NCI-H1930 (cell line): ENCODE measurements at regions not wholly inside any gene's neighbourhood (a gene's known extent, or its start where the extent isn't known, plus 50 kb on each side); places are given as distances from the start of the nearest gene placed in this dataset.

Source experiments
- DNase-seq, 2 experiments: peaks; one replicate each; lab custom pipeline; 2025; lab: John Stamatoyannopoulos, UW

GRCh38 chr2:19035238-19035637 lies 323.2 kb downstream of the OSR1 start:
- no peak for DNase-seq

DNA sequence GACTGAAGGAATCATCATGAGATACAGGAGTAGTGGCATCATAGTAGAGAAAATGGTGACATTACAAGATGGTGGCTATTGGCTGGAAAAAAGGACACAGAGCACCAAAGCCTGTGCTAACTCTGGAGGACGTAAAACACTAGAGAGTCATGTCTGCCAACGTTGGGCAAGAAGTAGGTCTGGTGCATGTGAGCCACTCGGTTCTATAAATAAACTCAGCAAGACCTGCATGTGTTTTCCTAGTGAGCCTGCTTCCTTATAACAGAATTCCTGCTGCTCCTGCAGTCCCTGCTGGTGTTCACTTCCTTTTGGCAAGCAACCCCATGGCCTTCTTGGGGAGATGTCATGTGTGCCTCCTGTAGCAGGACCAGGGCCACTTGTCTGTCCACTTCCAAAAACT lies 325.2 kb downstream of the OSR1 start:
- DNase-seq = no peak

DNA sequence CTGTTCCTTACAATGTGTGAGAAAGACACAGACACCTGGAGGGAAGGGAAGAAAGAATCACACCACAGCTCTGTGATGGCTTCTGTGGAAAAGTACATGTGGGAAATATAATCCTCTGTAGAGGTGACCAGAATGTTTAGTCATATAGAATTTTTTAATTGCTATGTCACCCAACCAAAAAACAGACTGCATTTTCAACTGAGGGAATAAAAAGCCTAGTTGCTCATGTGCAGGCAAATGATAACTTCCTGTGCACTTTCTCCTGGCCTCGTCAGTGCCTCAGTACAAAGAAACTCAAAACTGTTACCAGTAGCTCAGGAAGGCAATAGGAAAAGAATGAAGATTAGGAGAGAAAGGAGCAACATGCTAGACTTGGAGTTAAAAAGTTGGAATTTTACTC lies 326.8 kb downstream of the OSR1 start:
- no peak for DNase-seq

DNA sequence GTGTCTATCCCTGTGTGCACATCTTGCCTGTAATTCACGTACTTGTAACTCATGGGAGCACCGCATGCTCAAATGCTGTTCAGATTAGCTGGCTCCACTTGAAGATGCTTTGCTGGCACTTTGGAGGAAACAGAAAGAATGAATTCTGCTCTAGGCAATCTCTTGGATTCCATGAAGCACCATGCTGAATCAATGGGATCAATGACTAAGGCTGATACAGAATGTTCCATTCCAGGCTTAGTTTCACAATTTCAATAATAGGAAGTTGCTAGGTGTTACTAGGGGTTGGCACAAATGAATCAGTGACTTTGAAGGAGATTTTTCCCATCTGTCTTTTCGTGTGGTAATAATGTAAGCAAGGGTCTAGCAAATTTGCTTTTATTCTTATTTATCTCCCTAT lies 328.8 kb downstream of the OSR1 start:
- DNase-seq = no peak

DNA sequence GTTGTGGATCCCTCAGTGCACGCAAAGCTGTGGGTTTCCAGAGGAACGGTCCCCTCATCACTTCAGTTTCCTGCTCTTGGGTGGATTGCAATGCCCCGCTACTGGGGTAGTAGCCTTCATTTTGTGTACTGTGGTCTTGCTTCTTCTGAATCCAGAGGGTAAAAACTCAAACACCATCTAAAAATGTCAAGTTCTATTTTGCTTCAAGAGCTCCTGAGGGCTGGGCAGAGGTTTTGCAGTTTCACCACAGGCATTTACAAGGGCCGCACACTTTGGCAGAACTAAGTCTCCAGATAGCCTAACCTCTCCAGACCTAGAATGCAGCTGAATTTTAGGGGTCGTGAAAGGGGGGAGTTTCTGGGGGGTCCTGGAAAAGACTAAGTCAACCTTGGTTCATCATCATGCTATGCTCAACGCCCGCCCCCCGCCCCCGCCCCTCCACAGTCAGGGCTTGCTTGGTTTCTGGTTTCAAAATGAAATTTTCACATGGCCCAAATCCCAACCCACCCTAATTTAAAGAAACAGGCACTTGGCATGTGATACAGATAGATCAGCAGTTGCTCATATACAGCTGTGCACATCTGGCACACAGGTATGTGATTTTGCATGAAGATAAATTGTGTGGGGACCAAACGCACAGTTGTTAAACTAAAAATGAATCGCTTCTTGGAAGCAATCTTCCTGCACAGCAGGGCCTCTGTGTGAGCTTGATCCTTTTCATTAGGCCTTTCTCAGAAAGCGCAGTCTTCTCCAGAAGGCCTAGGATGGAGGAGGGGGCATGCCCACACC lies 329.6 kb downstream of the OSR1 start:
- DNase-seq = no peak

- DNase-seq = no peak
These were observed 330.8 kb downstream of the OSR1 start for GRCh38 chr2:19027626-19028025.

DNA sequence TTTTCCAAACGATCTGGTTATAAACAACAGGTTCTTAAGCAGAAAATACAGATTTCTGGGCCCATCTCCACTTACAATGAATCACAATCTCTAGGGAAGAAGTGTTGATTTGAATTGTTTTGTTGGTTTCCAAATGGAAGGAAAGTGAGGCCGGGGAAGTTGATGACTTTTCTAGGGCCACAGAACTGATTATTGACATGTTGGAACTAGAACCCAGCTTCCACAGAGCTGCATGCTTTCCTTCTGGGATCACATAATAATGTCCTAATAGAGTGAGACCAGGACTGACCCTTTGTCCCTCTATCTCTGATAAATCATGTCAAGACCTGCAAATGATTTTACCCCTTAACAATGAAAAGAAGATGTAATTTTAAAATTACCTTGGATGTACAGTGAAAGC lies 332.2 kb downstream of the OSR1 start:
- no peak for DNase-seq

DNA sequence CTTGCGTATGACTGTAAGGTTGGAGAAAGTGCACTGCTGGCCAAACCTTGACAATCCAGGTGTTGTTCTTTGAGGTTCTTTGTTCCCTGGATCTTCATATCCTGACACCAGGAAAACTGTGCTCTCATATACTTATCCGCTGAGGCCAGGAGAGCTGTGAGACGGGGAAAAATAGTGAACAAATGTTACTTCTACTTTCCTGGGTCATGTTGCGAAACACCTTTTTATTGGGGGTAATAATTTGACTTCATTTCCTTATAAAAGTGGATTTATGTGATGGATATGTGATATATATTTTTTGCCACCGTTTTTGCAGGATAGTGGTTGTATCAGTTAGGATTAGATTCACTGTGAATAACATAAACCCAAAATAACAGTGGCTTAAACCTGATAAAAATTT lies 336.1 kb downstream of the OSR1 start:
- no peak for DNase-seq

DNA sequence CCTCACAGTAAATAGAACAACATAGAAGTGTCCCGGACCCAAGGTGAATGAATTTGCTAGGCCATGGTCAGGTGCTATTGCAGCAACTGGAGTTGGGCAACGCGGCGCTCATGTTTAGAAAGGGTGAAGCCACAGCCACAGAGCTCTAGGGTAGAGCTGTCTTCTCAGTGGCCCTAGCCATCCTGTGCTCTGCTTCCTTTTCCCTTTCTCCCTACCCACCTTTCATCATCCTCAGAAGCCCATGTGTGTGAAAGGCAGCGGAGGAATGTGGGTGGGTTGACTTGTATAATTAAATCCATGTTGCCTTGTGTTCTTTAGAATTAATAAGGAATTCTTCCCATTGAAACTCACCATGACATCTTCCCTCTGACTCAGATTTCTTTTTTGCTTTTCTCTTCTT lies 336.7 kb downstream of the OSR1 start:
- DNase-seq = no peak

DNA sequence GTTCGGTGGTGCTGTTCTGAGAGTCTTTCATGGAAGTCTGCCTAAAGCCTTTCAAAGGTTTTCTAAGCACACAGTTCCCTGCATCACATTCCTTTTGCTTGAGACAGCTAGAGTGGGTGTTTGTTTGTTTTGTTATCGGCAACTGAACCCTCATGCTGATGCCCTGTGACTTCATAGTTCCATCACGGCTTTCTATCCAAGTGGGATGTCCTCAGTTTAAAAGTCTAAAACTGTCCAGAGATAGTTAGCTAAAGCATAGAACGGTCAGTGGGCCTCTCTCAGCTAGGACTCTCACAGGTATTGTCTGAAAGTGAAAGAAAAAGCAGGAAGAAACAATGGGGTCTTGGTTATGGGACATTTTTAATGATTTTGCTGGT lies 337.3 kb downstream of the OSR1 start:
- DNase-seq = no peak

DNA sequence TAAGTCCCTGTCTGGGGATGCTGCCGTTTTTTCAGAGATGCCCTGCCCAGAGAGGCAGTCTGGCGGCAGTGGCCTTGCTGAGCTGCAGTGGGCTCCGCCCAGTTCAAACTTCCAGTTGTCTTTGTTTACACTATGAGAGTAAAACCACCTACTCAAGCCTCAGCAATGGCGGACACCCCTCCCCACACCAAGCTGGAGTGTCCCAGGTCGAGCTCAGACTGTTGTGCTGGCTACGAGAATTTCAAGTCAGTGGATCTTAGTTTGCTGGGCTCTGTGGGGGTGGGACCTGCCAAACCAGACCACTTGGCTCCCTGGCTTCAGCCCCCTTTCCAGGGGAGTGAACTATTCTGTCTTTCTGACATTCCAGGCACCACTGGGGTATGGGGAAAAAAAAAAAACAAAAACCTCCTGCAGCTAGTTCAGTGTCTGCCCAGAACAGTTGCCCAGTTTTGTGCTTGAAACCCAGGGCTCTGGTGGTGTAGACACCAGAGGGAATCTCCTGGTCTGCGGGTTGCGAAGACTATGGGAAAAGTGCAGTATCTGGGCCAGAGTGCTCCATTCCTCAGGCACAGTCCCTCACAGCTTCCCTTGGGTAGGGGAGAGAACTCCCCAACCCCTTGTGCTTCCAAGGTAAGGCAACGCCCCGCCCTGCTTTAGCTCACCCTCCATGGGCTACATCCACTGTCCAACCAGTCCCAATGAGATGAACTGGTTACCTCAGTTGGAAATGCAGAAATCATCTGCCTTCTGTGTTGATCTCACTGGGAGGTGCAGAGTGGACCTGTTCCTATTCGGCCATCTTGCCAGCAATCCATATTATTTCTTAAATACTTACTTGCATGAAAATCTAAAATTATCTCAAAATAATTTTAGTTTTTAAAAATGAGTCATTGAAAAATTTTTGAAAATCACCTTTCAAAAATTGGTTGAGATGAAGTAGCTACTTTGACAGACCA lies 338.0 kb downstream of the OSR1 start:
- DNase-seq = no peak

- no peak for DNase-seq
These were observed 348.9 kb downstream of the OSR1 start for GRCh38 chr2:19009510-19009909.

- DNase-seq = no peak
These were observed 354.9 kb downstream of the OSR1 start for GRCh38 chr2:19003554-19003953.

- DNase-seq = no peak
These were observed 357.6 kb downstream of the OSR1 start for GRCh38 chr2:19000776-19001175.

DNA sequence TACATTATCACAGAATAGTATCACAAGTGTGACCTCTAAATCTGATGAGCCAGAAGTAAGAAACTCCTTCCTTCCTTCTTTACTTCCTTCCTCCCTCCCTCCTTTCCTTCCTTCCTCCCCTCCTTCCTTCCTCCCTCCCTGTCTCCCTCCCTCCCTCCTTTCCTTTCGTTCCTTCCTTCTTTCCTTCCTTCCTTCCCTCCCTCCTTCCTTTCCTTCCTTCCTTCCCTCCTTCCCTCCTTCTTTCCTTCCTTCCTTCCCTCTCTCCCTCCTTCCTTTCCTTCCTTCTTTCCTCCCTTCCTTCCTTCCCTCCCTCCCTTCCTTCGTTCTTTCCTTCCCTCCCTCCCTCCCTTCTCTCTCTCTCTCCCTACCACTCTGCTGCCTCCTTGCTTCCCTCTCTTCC lies 359.2 kb downstream of the OSR1 start:
- DNase-seq = no peak

DNA sequence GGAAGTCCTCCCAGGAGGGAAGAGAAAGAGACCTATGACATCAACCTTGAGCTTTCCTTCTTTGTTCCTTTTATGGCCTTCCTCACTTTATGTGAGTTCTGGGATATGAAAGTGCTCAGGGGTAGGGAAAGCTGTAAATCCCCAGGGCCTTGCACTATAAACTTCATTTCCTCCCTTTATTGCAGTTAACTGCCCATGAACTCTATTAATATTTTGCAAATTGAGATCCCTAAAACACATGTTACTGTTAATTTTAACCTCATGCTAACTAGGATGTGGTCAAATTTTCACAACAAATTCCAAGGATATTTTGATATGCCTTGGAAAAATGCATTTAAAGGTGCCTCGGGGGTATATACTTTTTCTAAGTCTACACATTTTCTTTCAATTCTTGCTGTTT lies 359.9 kb downstream of the OSR1 start:
- no peak for DNase-seq

DNA sequence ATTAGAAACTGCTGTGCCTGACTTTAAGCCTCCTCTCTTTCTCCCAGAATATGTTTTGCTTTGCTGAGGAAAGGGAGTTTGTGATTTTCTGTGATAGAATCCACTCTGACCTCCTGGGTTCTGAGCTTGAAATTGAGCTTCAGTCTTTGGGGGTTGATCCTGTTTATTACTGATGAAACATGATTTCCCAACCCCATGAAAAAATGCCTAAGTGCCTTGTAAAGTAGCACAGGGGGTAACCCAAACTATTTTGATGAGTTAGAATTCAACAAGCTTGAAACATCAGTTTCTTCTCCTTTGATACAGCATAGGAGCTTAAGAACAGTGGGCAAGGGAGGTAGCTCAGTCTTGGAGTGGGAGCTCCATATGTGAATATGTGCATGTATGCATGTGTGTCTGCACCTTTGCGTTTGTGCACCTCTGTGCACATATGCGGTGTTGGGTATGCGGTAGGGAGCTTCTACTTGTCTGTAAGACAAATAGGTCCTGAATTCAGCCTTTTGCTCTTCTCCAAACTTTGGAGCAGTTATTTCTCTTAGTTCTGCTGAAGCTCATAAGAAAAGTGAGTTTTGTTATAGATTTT lies 364.6 kb downstream of the OSR1 start:
- DNase-seq = no peak

GRCh38 chr2:18991177-18992168 lies 366.9 kb downstream of the OSR1 start:
- DNase-seq = no peak

DNA sequence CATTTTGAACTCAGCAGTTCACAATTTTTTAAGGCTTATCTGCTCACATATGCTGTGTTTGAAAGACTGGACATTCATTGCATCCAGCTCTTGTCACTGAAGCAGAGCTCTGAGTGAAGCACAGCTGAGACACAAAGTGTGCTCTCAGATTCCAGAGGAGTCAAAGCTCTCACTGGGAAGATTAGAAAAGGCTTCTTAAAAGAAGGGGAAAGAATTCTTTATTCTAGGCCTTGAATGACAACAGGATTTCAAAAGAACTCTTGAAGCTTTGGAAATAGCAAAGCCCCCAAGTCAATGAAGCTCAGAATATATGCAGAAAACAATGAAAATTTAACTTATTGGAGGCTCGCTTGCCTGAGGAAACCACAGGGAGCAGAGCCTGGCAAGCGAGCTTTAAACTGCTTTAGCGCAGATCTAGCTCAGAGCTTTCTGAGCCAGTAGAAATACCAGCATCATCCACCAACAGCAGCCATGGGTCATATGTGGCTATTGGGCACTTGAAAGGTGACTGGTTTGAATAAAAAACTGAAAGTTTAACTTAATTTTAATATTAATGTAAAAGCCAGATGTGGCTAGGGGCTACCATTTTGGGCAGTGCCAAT lies 369.7 kb downstream of the OSR1 start:
- DNase-seq = no peak

GRCh38 chr2:18987592-18988073 lies 370.8 kb downstream of the OSR1 start:
- no peak for DNase-seq

- DNase-seq = no peak
These were observed 371.4 kb downstream of the OSR1 start for GRCh38 chr2:18987016-18987415.
